HL-60 (cell line): ENCODE measurements at regions not wholly inside any gene's neighbourhood (a gene's known extent, or its start where the extent isn't known, plus 50 kb on each side); places are given as distances from the start of the nearest gene placed in this dataset.

Source experiments
- DNase-seq, 2 experiments: peaks; one replicate each; pipeline ENCODE4 v3.0.0-alpha.2; 2010 to 2020; ENCODE audit warnings: low read depth in 1 of 2, low spot score in 1 of 2
- H3K27ac ChIP-seq: fragments of 250-450 bp; sonication (Bioruptor Pico); replicated peaks from 2 replicates; pipeline ENCODE4 v1.5.1; 2020; ENCODE audit warnings: mild to moderate bottlenecking, moderate library complexity
- H3K27me3 ChIP-seq: fragments of 250-450 bp; sonication (Bioruptor Pico); 2 replicates; pipeline ENCODE4 v1.5.1; 2021; ENCODE audit warnings: mild to moderate bottlenecking, moderate library complexity; ENCODE audit not compliant: insufficient read depth, poor library complexity, severe bottlenecking
- H3K4me3 ChIP-seq: replicated peaks from 2 replicates; pipeline ENCODE4 v1.5.1; 2011; ENCODE audit warnings: mild to moderate bottlenecking, control low read depth, low read length; ENCODE audit not compliant: insufficient read depth
- CTCF ChIP-seq: IDR thresholded peaks from one replicate; pipeline ENCODE4 v1.5.1; 2011; ENCODE audit warnings: low read length, control low read depth, inconsistent platforms; ENCODE audit not compliant: insufficient read depth
- GABPA ChIP-seq: IDR thresholded peaks from 2 replicates; pipeline ENCODE4 v1.6.1; 2012; ENCODE audit warnings: low read depth
- POLR2AphosphoS5 ChIP-seq: IDR thresholded peaks from 2 replicates; pipeline ENCODE4 v1.6.1; 2012; ENCODE audit warnings: low read depth
- REST ChIP-seq: IDR thresholded peaks from 2 replicates; pipeline ENCODE4 v1.6.1; 2012; ENCODE audit warnings: low read depth; ENCODE audit not compliant: insufficient replicate concordance
- SPI1 ChIP-seq: IDR thresholded peaks from 2 replicates; pipeline ENCODE4 v1.6.1; 2012; ENCODE audit warnings: low read depth, mild to moderate bottlenecking, borderline replicate concordance

- no peak for DNase-seq
- Histone ChIP-seq H3K4me3 (no peak overlapping the region), H3K27me3 (no peaks in the 10 kb centered on the region), H3K27ac (no peak overlapping the region)
- TF ChIP-seq SPI1 = no peak
- TF ChIP-seq GABPA = no peak
- no peak for TF ChIP-seq POLR2AphosphoS5
- TF ChIP-seq CTCF = no peak
- TF ChIP-seq REST = no peak
Measured at GRCh38 chr13:75149776-75150175, 332.2 kb downstream of the TBC1D4 start.

- TF ChIP-seq REST = no peak
- no peak for TF ChIP-seq GABPA
- no peak for TF ChIP-seq POLR2AphosphoS5
- TF ChIP-seq CTCF = no peak
- no peak for TF ChIP-seq SPI1
- no peak overlapping the region for H3K4me3 ChIP-seq
- no peak for DNase-seq
- no peaks in the 10 kb centered on the region for H3K27me3 ChIP-seq
- no peak overlapping the region for H3K27ac ChIP-seq
Measured at GRCh38 chr13:75147946-75148345, 334.0 kb downstream of the TBC1D4 start.

- no peak overlapping the region for H3K27ac ChIP-seq
- no peak for DNase-seq
- H3K4me3 ChIP-seq = no peak overlapping the region
- H3K27me3 ChIP-seq = no peaks in the 10 kb centered on the region
- TF ChIP-seq CTCF (no peak), REST (no peak), SPI1 (no peak), POLR2AphosphoS5 (no peak), GABPA (no peak)
Measured at GRCh38 chr13:75146436-75146835, 335.5 kb downstream of the TBC1D4 start.
